ENCODE measurements at regions not wholly inside any gene's neighbourhood (a gene's known extent, or its start where the extent isn't known, plus 50 kb on each side); places are given as distances from the start of the nearest gene placed in this dataset.

DNA sequence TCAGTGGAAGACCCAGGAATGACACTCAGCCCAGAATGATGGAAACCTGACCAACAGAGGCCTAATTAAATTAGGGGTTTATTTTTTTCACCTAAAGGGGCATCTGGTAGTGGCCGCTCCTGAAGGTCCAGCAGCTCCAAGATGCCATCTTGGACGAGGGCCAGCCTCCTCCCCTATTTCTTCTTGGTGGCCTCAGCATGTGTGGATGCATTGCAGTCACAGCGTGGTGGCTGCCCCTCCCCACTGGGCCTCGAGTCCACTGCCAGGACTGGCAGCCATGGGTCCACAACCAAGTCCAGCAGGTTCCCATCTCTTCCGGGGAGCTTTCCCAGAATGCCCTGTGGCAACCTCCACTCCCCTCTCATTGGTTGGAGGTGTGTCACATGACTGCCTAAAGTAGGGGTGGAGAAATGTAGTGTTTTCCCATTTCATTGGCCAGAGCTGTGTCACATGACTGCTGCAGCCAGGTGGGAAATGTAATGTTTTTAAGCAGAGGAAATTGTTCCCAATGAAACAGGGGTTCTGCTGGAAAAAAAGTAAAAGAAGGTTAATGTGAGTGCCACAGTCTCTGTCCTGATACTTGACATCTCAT lies 628.2 kb downstream of the PTPRU start:
- no peaks in the 10 kb centered on the region for H3K36me3 Mint-ChIP-seq
- no peaks in the 10 kb centered on the region for H3F3A ChIP-seq (ENCODE audit: low read depth)
- no peaks in the 10 kb centered on the region for H3K36me3 ChIP-seq
- H3K4me3 Mint-ChIP-seq, result no peak overlapping the region
- no peaks in the 10 kb centered on the region for H4K20me1 ChIP-seq (ENCODE audit: low read depth)
- no peaks in the 10 kb centered on the region for H3K79me2 ChIP-seq (ENCODE audit: low read depth)
- no peak overlapping the region for H3K27ac ChIP-seq
- H3K4me3 ChIP-seq, result no peak overlapping the region
- no peaks in the 10 kb centered on the region for H3K4me1 ChIP-seq
- peak overlapping the region; percentile 63 for H2AFZ ChIP-seq (replicated peaks)
- H3K4me2 ChIP-seq, result no peak overlapping the region
- H3K27me3 ChIP-seq, result no peaks in the 10 kb centered on the region
- peaks cover 10% of the 10 kb centered on the region for H3K27me3 Mint-ChIP-seq (ENCODE audit: insufficient read depth, low read depth)
- no peak overlapping the region for H3K9ac ChIP-seq
- H3K9me3 ChIP-seq (ENCODE audit: low read depth), result no peaks in the 10 kb centered on the region
- peaks cover 8% of the 10 kb centered on the region for H3K9me3 Mint-ChIP-seq
- H3K27ac Mint-ChIP-seq, result no peak overlapping the region
- no peak for DNase-seq (ENCODE audit: low spot score)
- H3K4me1 Mint-ChIP-seq, result no peaks in the 10 kb centered on the region
- TF ChIP-seq EZH2 (IDR thresholded peaks at IDR 0.05) (no peak), EZH2phosphoT487 (IDR thresholded peaks at IDR 0.05) (no peak)
- TF ChIP-seq, protein P1, sequence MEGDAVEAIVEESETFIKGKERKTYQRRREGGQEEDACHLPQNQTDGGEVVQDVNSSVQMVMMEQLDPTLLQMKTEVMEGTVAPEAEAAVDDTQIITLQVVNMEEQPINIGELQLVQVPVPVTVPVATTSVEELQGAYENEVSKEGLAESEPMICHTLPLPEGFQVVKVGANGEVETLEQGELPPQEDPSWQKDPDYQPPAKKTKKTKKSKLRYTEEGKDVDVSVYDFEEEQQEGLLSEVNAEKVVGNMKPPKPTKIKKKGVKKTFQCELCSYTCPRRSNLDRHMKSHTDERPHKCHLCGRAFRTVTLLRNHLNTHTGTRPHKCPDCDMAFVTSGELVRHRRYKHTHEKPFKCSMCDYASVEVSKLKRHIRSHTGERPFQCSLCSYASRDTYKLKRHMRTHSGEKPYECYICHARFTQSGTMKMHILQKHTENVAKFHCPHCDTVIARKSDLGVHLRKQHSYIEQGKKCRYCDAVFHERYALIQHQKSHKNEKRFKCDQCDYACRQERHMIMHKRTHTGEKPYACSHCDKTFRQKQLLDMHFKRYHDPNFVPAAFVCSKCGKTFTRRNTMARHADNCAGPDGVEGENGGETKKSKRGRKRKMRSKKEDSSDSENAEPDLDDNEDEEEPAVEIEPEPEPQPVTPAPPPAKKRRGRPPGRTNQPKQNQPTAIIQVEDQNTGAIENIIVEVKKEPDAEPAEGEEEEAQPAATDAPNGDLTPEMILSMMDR (IDR thresholded peaks at IDR 0.05), result no peak

DNA sequence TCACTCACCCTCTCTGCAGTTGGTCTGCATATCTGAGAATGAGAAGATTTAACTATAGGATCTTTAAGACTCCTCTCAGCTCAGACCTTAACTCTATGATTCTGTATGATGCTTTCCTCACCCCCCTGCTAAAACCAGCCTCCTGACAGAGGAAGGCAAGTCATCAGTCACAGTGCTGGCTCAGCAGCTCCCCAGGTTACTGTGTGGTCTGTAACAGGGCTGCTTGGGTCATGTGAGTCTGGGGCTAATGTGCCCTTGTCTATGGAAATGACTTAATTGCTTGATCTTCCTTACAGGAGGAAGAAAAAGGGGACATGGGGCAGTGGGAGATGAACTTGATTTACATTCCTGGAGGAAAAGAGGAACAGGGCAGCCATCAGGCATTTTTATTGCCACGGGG lies 625.6 kb downstream of the PTPRU start:
- TF ChIP-seq EZH2phosphoT487 (IDR thresholded peaks at IDR 0.05) (no peak), EZH2 (IDR thresholded peaks at IDR 0.05) (no peak)
- TF ChIP-seq, protein P1 (IDR thresholded peaks at IDR 0.05), result no peak
- no peaks in the 10 kb centered on the region for H3K36me3 ChIP-seq
- no peak overlapping the region for H3K4me3 Mint-ChIP-seq

DNA sequence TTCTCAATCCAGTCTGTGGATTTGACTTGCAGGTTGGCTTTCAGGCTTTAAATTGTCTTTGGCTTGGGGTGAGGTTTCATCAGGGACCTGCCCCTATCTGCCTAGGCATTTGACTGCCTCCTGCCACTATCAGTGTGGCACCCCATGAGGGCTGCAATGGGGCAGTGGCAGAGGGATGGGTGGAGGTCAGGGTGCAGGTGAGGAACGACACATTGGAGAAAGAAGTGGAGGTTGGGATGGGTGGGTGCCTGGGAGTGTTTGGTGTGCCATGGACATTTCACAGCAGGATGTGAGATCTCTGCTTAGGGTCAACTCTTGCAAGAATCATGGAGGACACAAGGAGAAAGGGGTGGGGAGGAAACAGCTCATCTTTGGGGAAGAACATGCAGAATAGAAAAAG lies 625.1 kb downstream of the PTPRU start:
- Histone ChIP-seq H3K4me1 (no peaks in the 10 kb centered on the region), H3K27me3 (no peaks in the 10 kb centered on the region), H3K4me2 (no peak overlapping the region), H3K27ac (no peak overlapping the region), H3K9me3 (ENCODE audit: low read depth) (no peaks in the 10 kb centered on the region), H3F3A (ENCODE audit: low read depth) (no peaks in the 10 kb centered on the region), H3K36me3 (no peaks in the 10 kb centered on the region), H2AFZ (replicated peaks) (no peak overlapping the region), H4K20me1 (ENCODE audit: low read depth) (no peaks in the 10 kb centered on the region), H3K4me3 (no peak overlapping the region), H3K79me2 (ENCODE audit: low read depth) (no peaks in the 10 kb centered on the region), H3K9ac (no peak overlapping the region)
- Mint-ChIP-seq H3K4me1 (peaks cover 20% of the 10 kb centered on the region), H3K27ac (no peak overlapping the region), H3K36me3 (no peaks in the 10 kb centered on the region), H3K4me3 (no peak overlapping the region), H3K9me3 (peaks cover 8% of the 10 kb centered on the region), H3K27me3 (ENCODE audit: insufficient read depth, low read depth) (peaks cover 8% of the 10 kb centered on the region)
- no peak for DNase-seq (ENCODE audit: low spot score)
- TF ChIP-seq EZH2phosphoT487 (IDR thresholded peaks at IDR 0.05) (no peak), EZH2 (IDR thresholded peaks at IDR 0.05) (no peak)
- TF ChIP-seq, protein P1 (IDR thresholded peaks at IDR 0.05), result no peak

More for the DNA sequence above, 625.6 kb downstream of the PTPRU start:
- Histone ChIP-seq H3K79me2 (ENCODE audit: low read depth) (no peaks in the 10 kb centered on the region), H3K4me3 (no peak overlapping the region), H3K9me3 (ENCODE audit: low read depth) (no peaks in the 10 kb centered on the region), H3F3A (ENCODE audit: low read depth) (no peaks in the 10 kb centered on the region), H3K27me3 (no peaks in the 10 kb centered on the region), H2AFZ (replicated peaks) (no peak overlapping the region), H3K27ac (no peak overlapping the region), H3K9ac (no peak overlapping the region), H4K20me1 (ENCODE audit: low read depth) (no peaks in the 10 kb centered on the region), H3K4me2 (no peak overlapping the region), H3K4me1 (no peaks in the 10 kb centered on the region)
- no peak for DNase-seq (ENCODE audit: low spot score)
- Mint-ChIP-seq H3K27ac (no peak overlapping the region), H3K4me1 (peaks cover 15% of the 10 kb centered on the region), H3K36me3 (no peaks in the 10 kb centered on the region), H3K27me3 (ENCODE audit: insufficient read depth, low read depth) (peaks cover 8% of the 10 kb centered on the region), H3K9me3 (peaks cover 8% of the 10 kb centered on the region)

Measured in neural progenitor cell (in vitro differentiated cells).